ENCODE measurements at regions not wholly inside any gene's neighbourhood (a gene's known extent, or its start where the extent isn't known, plus 50 kb on each side); places are given as distances from the start of the nearest gene placed in this dataset.

GRCh38 chr6:135657207-135657606 is 159.7 kb upstream of the AHI1 start:
- Histone ChIP-seq H3K27ac (ENCODE audit: low read depth, low read length) (no peak overlapping the region), H3K4me3 (ENCODE audit: insufficient read depth, low read length, poor library complexity, severe bottlenecking) (no peak overlapping the region), H3K36me3 (ENCODE audit: low read length) (no peaks in the 10 kb centered on the region), H3K79me2 (ENCODE audit: insufficient read depth, low read length) (no peaks in the 10 kb centered on the region), H3K9ac (ENCODE audit: low read length) (no peak overlapping the region), H3K4me2 (ENCODE audit: low read depth, low read length, poor library complexity, severe bottlenecking) (no peak overlapping the region), H2AFZ (ENCODE audit: low read depth, low read length, severe bottlenecking) (no peak overlapping the region), H3K9me3 (ENCODE audit: insufficient read depth, low read length) (0 out of 2 replicates have a peak, but pooled peaks cover 3% of the 10 kb centered on the region), H4K20me1 (ENCODE audit: low read depth, low read length) (no peaks in the 10 kb centered on the region), H3K27me3 (ENCODE audit: low read length) (no peaks in the 10 kb centered on the region), H3F3A (ENCODE audit: insufficient read depth) (peaks cover 3% of the 10 kb centered on the region; the same call in 1 of the 2 replicates), H3K9me2 (replicated peaks; ENCODE audit: insufficient read depth, low read length) (no peaks in the 10 kb centered on the region)
- no peak for TF ChIP-seq CTCF (IDR thresholded peaks at IDR 0.05; ENCODE audit: insufficient read depth, low read length, poor library complexity, severe bottlenecking)
- TF ChIP-seq EZH2phosphoT487 (conservative IDR thresholded peaks at IDR 0.05; ENCODE audit: low read length): no peak

DNA sequence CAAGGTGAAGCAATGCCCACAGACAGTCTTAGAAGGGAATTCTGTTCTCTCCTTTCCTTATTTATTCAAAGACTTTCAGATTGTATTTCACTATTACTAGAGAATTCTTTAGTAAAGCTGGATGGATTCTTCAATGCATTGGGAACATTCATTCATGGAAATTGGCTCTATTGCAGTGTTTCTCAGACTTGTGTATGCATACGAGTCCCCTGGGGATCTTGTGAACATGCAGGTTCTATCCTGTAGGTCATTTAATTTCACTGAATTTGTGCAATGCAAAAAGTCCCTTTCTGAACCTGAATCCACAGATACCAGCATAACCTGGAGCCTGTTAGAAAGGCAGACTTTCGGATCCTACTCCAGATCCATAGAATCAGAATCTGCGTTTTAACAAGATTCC is 160.9 kb upstream of the AHI1 start:
- Histone ChIP-seq H3K9me3 (ENCODE audit: insufficient read depth, low read length) (0 out of 2 replicates have a peak, but pooled peaks cover 3% of the 10 kb centered on the region), H3K27me3 (ENCODE audit: low read length) (no peaks in the 10 kb centered on the region), H3K4me3 (ENCODE audit: insufficient read depth, low read length, poor library complexity, severe bottlenecking) (no peak overlapping the region), H3K9ac (ENCODE audit: low read length) (no peak overlapping the region), H3K27ac (ENCODE audit: low read depth, low read length) (no peak overlapping the region), H3K9me2 (replicated peaks; ENCODE audit: insufficient read depth, low read length) (no peaks in the 10 kb centered on the region), H2AFZ (ENCODE audit: low read depth, low read length, severe bottlenecking) (no peak overlapping the region), H3K4me2 (ENCODE audit: low read depth, low read length, poor library complexity, severe bottlenecking) (no peak overlapping the region), H3F3A (ENCODE audit: insufficient read depth) (no peaks in the 10 kb centered on the region; the same call in 1 of the 2 replicates), H3K79me2 (ENCODE audit: insufficient read depth, low read length) (no peaks in the 10 kb centered on the region), H3K36me3 (ENCODE audit: low read length) (no peaks in the 10 kb centered on the region), H4K20me1 (ENCODE audit: low read depth, low read length) (no peaks in the 10 kb centered on the region)
- TF ChIP-seq EZH2phosphoT487 (conservative IDR thresholded peaks at IDR 0.05; ENCODE audit: low read length) (no peak), CTCF (IDR thresholded peaks at IDR 0.05; ENCODE audit: insufficient read depth, low read length, poor library complexity, severe bottlenecking) (no peak)

DNA sequence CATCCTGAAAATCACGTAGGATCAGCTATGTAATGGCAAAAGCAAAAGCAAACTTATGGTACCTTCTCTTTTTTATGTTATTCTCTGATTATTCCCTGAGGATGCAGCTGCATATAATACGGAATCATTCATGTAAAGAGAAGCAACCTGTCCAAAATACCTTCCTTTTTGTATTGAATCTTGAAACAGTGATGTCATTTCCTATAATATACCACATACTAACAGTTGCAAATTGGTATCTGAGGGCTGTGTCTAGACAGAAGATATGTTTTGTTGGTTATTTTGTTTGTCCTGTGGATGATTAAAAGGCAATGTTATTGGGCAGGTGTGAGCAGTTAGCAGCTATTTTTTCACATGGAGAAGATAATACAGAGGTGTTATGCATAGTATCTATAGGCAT is 161.4 kb upstream of the AHI1 start:
- no peak overlapping the region for H3K27ac ChIP-seq (ENCODE audit: low read depth, low read length)
- no peaks in the 10 kb centered on the region for H4K20me1 ChIP-seq (ENCODE audit: low read depth, low read length)
- no peak overlapping the region for H3K4me3 ChIP-seq (ENCODE audit: insufficient read depth, low read length, poor library complexity, severe bottlenecking)
- no peaks in the 10 kb centered on the region for H3K9me2 ChIP-seq (replicated peaks; ENCODE audit: insufficient read depth, low read length)
- 0 out of 2 replicates have a peak, but pooled peaks cover 3% of the 10 kb centered on the region for H3K9me3 ChIP-seq (ENCODE audit: insufficient read depth, low read length)
- H3K79me2 ChIP-seq (ENCODE audit: insufficient read depth, low read length): no peaks in the 10 kb centered on the region
- no peak overlapping the region for H3K9ac ChIP-seq (ENCODE audit: low read length)
- H3F3A ChIP-seq (ENCODE audit: insufficient read depth): no peaks in the 10 kb centered on the region; the same call in 1 of the 2 replicates
- H3K4me2 ChIP-seq (ENCODE audit: low read depth, low read length, poor library complexity, severe bottlenecking): no peak overlapping the region
- H3K27me3 ChIP-seq (ENCODE audit: low read length): no peaks in the 10 kb centered on the region
- H3K36me3 ChIP-seq (ENCODE audit: low read length): no peaks in the 10 kb centered on the region
- H2AFZ ChIP-seq (ENCODE audit: low read depth, low read length, severe bottlenecking): no peak overlapping the region
- no peak for TF ChIP-seq CTCF (IDR thresholded peaks at IDR 0.05; ENCODE audit: insufficient read depth, low read length, poor library complexity, severe bottlenecking)
- no peak for TF ChIP-seq EZH2phosphoT487 (conservative IDR thresholded peaks at IDR 0.05; ENCODE audit: low read length)

Data from SU-DHL-6 (cell line).